HG03139 (cell line): ENCODE measurements at regions not wholly inside any gene's neighbourhood (a gene's known extent, or its start where the extent isn't known, plus 50 kb on each side); places are given as distances from the start of the nearest gene placed in this dataset.

Experiments
- ATAC-seq: cut with Tn5 transposase; IDR thresholded peaks from one replicate; pipeline ENCODE4 v1.9.1; 2021; ENCODE audit not compliant: unreplicated experiment

- ATAC-seq: no peak
Measured at GRCh38 chr10:43885842-43886241, 237.2 kb upstream of the ZNF32 start.

GRCh38 chr10:43885252-43885651 lies 236.6 kb upstream of the ZNF32 start:
- ATAC-seq: no peak

- no peak for ATAC-seq
Measured at GRCh38 chr10:43884501-43885105, 235.9 kb upstream of the ZNF32 start.

GRCh38 chr10:43882711-43883110 lies 234.0 kb upstream of the ZNF32 start:
- ATAC-seq: no peak

- ATAC-seq: no peak
Measured at GRCh38 chr10:43881657-43882056, 233.0 kb upstream of the ZNF32 start.

GRCh38 chr10:43880160-43880559 lies 231.5 kb upstream of the ZNF32 start:
- ATAC-seq: no peak

GRCh38 chr10:43879742-43880141 lies 231.1 kb upstream of the ZNF32 start:
- no peak for ATAC-seq

- ATAC-seq: no peak
Measured at GRCh38 chr10:43879162-43879561, 230.5 kb upstream of the ZNF32 start.

- no peak for ATAC-seq
Measured at GRCh38 chr10:43878386-43878785, 229.7 kb upstream of the ZNF32 start.

GRCh38 chr10:43876976-43877375 lies 228.3 kb upstream of the ZNF32 start:
- no peak for ATAC-seq

- no peak for ATAC-seq
Measured at GRCh38 chr10:43874984-43875383, 226.3 kb upstream of the ZNF32 start.

- ATAC-seq: no peak
Measured at GRCh38 chr10:43873717-43874116, 225.0 kb upstream of the ZNF32 start.

- ATAC-seq: no peak
Measured at GRCh38 chr10:43872644-43873043, 224.0 kb upstream of the ZNF32 start.

- ATAC-seq: no peak
Measured at GRCh38 chr10:43871545-43871944, 222.9 kb upstream of the ZNF32 start.

GRCh38 chr10:43870968-43871439 lies 222.3 kb upstream of the ZNF32 start:
- ATAC-seq: no peak

GRCh38 chr10:43869669-43870322 lies 221.1 kb upstream of the ZNF32 start:
- no peak for ATAC-seq

GRCh38 chr10:43868952-43869351 lies 220.3 kb upstream of the ZNF32 start:
- ATAC-seq: no peak

- no peak for ATAC-seq
Measured at GRCh38 chr10:43867667-43868565, 219.2 kb upstream of the ZNF32 start.

GRCh38 chr10:43867113-43867512 lies 218.4 kb upstream of the ZNF32 start:
- no peak for ATAC-seq

GRCh38 chr10:43866712-43867111 lies 218.0 kb upstream of the ZNF32 start:
- no peak for ATAC-seq

- ATAC-seq: no peak
Measured at GRCh38 chr10:43865265-43866135, 216.8 kb upstream of the ZNF32 start.
